GM23338 (cell line): ENCODE measurements at regions not wholly inside any gene's neighbourhood (a gene's known extent, or its start where the extent isn't known, plus 50 kb on each side); places are given as distances from the start of the nearest gene placed in this dataset.

ENCODE experiments used
- ATAC-seq: fragments of 200-7000 bp; cut with Tn5 transposase; 3 replicates; pipeline ENCODE4 v1.9.1; 2020
- DNase-seq: peaks from one replicate; pipeline ENCODE4 v3.0.0-alpha.2; 2015; ENCODE audit warnings: low spot score
- H2AFZ ChIP-seq: fragments of 200-600 bp; sonication (generic); 2 replicates; pipeline ENCODE4 v1.8.0; 2016; ENCODE audit warnings: antibody characterized with exemption, mild to moderate bottlenecking, moderate library complexity
- H3F3A ChIP-seq: fragments of 200-600 bp; sonication (generic); replicated peaks from 2 replicates; pipeline ENCODE4 v1.8.0; 2017; ENCODE audit warnings: antibody characterized with exemption, mixed run types, low read depth
- H3K27ac ChIP-seq: fragments of 200-600 bp; sonication (generic); 2 replicates; pipeline ENCODE4 v1.6.1; 2016; ENCODE audit warnings: low read depth
- H3K27me3 ChIP-seq: fragments of 200-600 bp; sonication (generic); 2 replicates; pipeline ENCODE4 v1.8.0; 2016; ENCODE audit warnings: mild to moderate bottlenecking, mixed run types, moderate library complexity; ENCODE audit not compliant: insufficient read depth
- H3K36me3 ChIP-seq: fragments of 200-600 bp; sonication (generic); 2 replicates; pipeline ENCODE4 v1.8.0; 2016; ENCODE audit warnings: mild to moderate bottlenecking; ENCODE audit not compliant: insufficient read depth
- H3K4me1 ChIP-seq: fragments of 200-600 bp; sonication (generic); 2 replicates; pipeline ENCODE4 v1.8.0; 2016; ENCODE audit warnings: mild to moderate bottlenecking, moderate library complexity; ENCODE audit not compliant: insufficient read depth
- H3K4me2 ChIP-seq: fragments of 200-600 bp; sonication (generic); 2 replicates; pipeline ENCODE4 v1.7.1; 2017; ENCODE audit warnings: mixed run types
- H3K4me3 ChIP-seq: fragments of 200-600 bp; sonication (generic); 2 replicates; pipeline ENCODE4 v1.6.1; 2016; ENCODE audit warnings: mixed run types
- H3K79me2 ChIP-seq: fragments of 200-600 bp; sonication (generic); replicated peaks from 2 replicates; pipeline ENCODE4 v1.8.0; 2017; ENCODE audit warnings: mild to moderate bottlenecking; ENCODE audit not compliant: insufficient read depth
- H3K9me2 ChIP-seq: fragments of 200-600 bp; sonication (generic); 2 replicates; pipeline ENCODE4 v1.8.0; 2017; ENCODE audit not compliant: insufficient read depth
- H4K20me1 ChIP-seq: fragments of 200-600 bp; sonication (generic); replicated peaks from 2 replicates; pipeline ENCODE4 v1.8.0; 2017; ENCODE audit warnings: mild to moderate bottlenecking; ENCODE audit not compliant: insufficient read depth
- H3K27ac Mint-ChIP-seq: 2 replicates; pipeline ENCODE4 v1.8.0; 2020; ENCODE audit warnings: inconsistent platforms, mild to moderate bottlenecking, moderate library complexity, mixed read lengths
- H3K27me3 Mint-ChIP-seq: 3 replicates; pipeline ENCODE4 v1.8.0; 2022; ENCODE audit warnings: low read depth, mild to moderate bottlenecking, moderate library complexity, mixed read lengths, inconsistent platforms; ENCODE audit not compliant: insufficient read depth, poor library complexity
- H3K36me3 Mint-ChIP-seq: 3 replicates; pipeline ENCODE4 v1.8.0; 2021; ENCODE audit warnings: low read depth, mild to moderate bottlenecking, inconsistent platforms, moderate library complexity, mixed read lengths
- H3K4me1 Mint-ChIP-seq: 3 replicates; pipeline ENCODE4 v1.8.0; 2020; ENCODE audit warnings: mild to moderate bottlenecking, inconsistent platforms, mixed read lengths
- H3K4me3 Mint-ChIP-seq: 3 replicates; pipeline ENCODE4 v1.8.0; 2021; ENCODE audit warnings: moderate library complexity, mild to moderate bottlenecking, inconsistent platforms, mixed read lengths
- H3K9me3 Mint-ChIP-seq: 3 replicates; pipeline ENCODE4 v1.8.0; 2020; ENCODE audit warnings: moderate library complexity, mild to moderate bottlenecking, inconsistent platforms, mixed read lengths
- CREB1 ChIP-seq: fragments of 250-450 bp; sonication (Bioruptor Pico); IDR thresholded peaks from 2 replicates; pipeline ENCODE4 v1.5.0; 2020; ENCODE audit warnings: low read depth, mild to moderate bottlenecking, moderate library complexity
- CTCF ChIP-seq, 2 experiments: fragments of 200-600 bp in 1 of 2; sonication (generic) in 1 of 2; conservative IDR thresholded peaks; 2 replicates each; pipeline versions ENCODE4 v1.5.1 to v1.6.1; 2016 to 2017; ENCODE audit warnings: antibody characterized with exemption in 2 of 2, low read depth in 2 of 2, mild to moderate bottlenecking in 2 of 2, moderate library complexity in 1 of 2
- ETS1 ChIP-seq: IDR thresholded peaks from 2 replicates; pipeline ENCODE4 v1.6.1; 2016; ENCODE audit warnings: antibody characterized with exemption
- EZH2phosphoT487 ChIP-seq: fragments of 200-600 bp; sonication (generic); IDR thresholded peaks from one replicate; pipeline ENCODE4 v1.8.1; 2018; ENCODE audit warnings: antibody characterized with exemption; ENCODE audit not compliant: unreplicated experiment
- JUNB ChIP-seq: IDR thresholded peaks from one replicate; pipeline ENCODE4 v1.6.1; 2016; ENCODE audit warnings: antibody characterized with exemption; ENCODE audit not compliant: unreplicated experiment
- NANOG ChIP-seq: IDR thresholded peaks from 2 replicates; pipeline ENCODE4 v1.6.1; 2016; ENCODE audit warnings: antibody characterized with exemption, borderline replicate concordance
- POLR2AphosphoS5 ChIP-seq: IDR thresholded peaks from 2 replicates; pipeline ENCODE4 v1.6.1; 2016; ENCODE audit warnings: antibody characterized with exemption, low read depth
- REST ChIP-seq: IDR thresholded peaks from one replicate; pipeline ENCODE4 v1.6.1; 2018; ENCODE audit warnings: antibody characterized with exemption; ENCODE audit not compliant: unreplicated experiment
- STAT1 ChIP-seq: IDR thresholded peaks from one replicate; pipeline ENCODE4 v1.6.1; 2016; ENCODE audit warnings: antibody characterized with exemption; ENCODE audit not compliant: unreplicated experiment
- ZNF114 ChIP-seq: fragments of 250-450 bp; sonication (Bioruptor Pico); IDR thresholded peaks from 2 replicates; pipeline ENCODE4 v1.5.0; 2020; ENCODE audit warnings: mild to moderate bottlenecking, moderate library complexity
- ZNF331 ChIP-seq: fragments of 250-450 bp; sonication (Bioruptor Pico); IDR thresholded peaks from 2 replicates; pipeline ENCODE4 v1.5.0; 2020; ENCODE audit warnings: low read depth, mild to moderate bottlenecking, moderate library complexity
- ZNF462 ChIP-seq: fragments of 250-450 bp; sonication (Bioruptor Pico); IDR thresholded peaks from 2 replicates; pipeline ENCODE4 v1.5.0; 2020; ENCODE audit warnings: mild to moderate bottlenecking, moderate library complexity

GRCh38 chr4:124803641-124804040 lies 91.1 kb upstream of the ANKRD50 start (continued):
- TF ChIP-seq REST: no peak
- TF ChIP-seq ZNF331 (CRISPR knock-in tag): no peak
- no peak for TF ChIP-seq STAT1
- no peak for TF ChIP-seq CTCF (conservative IDR thresholded peaks at IDR 0.05; ENCODE audit: low read depth in 2 of 2)
- no peak for TF ChIP-seq ZNF114 (CRISPR knock-in tag)
- no peak for TF ChIP-seq CREB1 (CRISPR knock-in tag)
- no peak for TF ChIP-seq POLR2AphosphoS5

- no peak overlapping the region for H3K27ac Mint-ChIP-seq
- Histone ChIP-seq H3K27ac (no peak overlapping the region), H2AFZ (no peak overlapping the region), H3K4me3 (no peak overlapping the region), H3K79me2 (no peaks in the 10 kb centered on the region), H4K20me1 (no peaks in the 10 kb centered on the region), H3K4me1 (peaks cover 11% of the 10 kb centered on the region; the same call in 1 of the 2 replicates), H3K9me2 (no peaks in the 10 kb centered on the region; the same call in 1 of the 2 replicates), H3K36me3 (no peaks in the 10 kb centered on the region), H3K4me2 (no peak overlapping the region), H3F3A (no peaks in the 10 kb centered on the region), H3K27me3 (no peaks in the 10 kb centered on the region)
- H3K27me3 Mint-ChIP-seq: no peaks in the 10 kb centered on the region
- H3K9me3 Mint-ChIP-seq: peaks cover 8% of the 10 kb centered on the region; the same call in 2 of the 3 replicates
- peaks cover 12% of the 10 kb centered on the region; the same call in 2 of the 3 replicates for H3K36me3 Mint-ChIP-seq
- H3K4me3 Mint-ChIP-seq: no peak overlapping the region
- peaks cover 16% of the 10 kb centered on the region for H3K4me1 Mint-ChIP-seq
- ATAC-seq (no peak), DNase-seq (no peak)
- no peak for TF ChIP-seq ZNF462
- no peak for TF ChIP-seq JUNB
- no peak for TF ChIP-seq NANOG
- TF ChIP-seq EZH2phosphoT487: no peak
- TF ChIP-seq ETS1: no peak
- no peak for TF ChIP-seq STAT1
- no peak for TF ChIP-seq ZNF114 (CRISPR knock-in tag)
- no peak for TF ChIP-seq ZNF331 (CRISPR knock-in tag)
Observed at GRCh38 chr4:124803026-124803425, 90.5 kb upstream of the ANKRD50 start.
